Activated B cell treated with CpG ODN at 0.5 μM for 24 hours (primary cell): ENCODE measurements at regions not wholly inside any gene's neighbourhood (a gene's known extent, or its start where the extent isn't known, plus 50 kb on each side); places are given as distances from the start of the nearest gene placed in this dataset.

Source experiments
- ATAC-seq: fragments of 200-7000 bp; cut with Tn5 transposase; one replicate; pipeline ENCODE4 v1.10.0; 2021; ENCODE audit warnings: low read depth, mild to moderate bottlenecking, moderate library complexity
- CTCF ChIA-PET: fragments of 350-600 bp; sonication (Branson Sonifier 250); formaldehyde crosslinking; loops from one replicate; lab custom pipeline; 2021; ENCODE audit warnings: antibody characterized with exemption; lab: Charles Lee
- POLR2A ChIA-PET: fragments of 350-600 bp; sonication (Branson Sonifier 250); formaldehyde crosslinking; loops from one replicate; lab custom pipeline; 2021; ENCODE audit warnings: antibody characterized with exemption; lab: Charles Lee
- DNase-seq: peaks from one replicate; pipeline ENCODE4 v3.0.0; 2022
- H3K27ac Mint-ChIP-seq: one replicate; pipeline ENCODE4 v1.8.0; 2020; ENCODE audit warnings: mixed read lengths
- H3K27me3 Mint-ChIP-seq: one replicate; pipeline ENCODE4 v1.8.0; 2021; ENCODE audit warnings: mixed read lengths
- H3K36me3 Mint-ChIP-seq: one replicate; pipeline ENCODE4 v1.8.0; 2021; ENCODE audit warnings: low read depth, mixed read lengths
- H3K4me1 Mint-ChIP-seq: one replicate; pipeline ENCODE4 v1.8.0; 2021; ENCODE audit warnings: mixed read lengths
- H3K4me3 Mint-ChIP-seq: one replicate; pipeline ENCODE4 v1.8.0; 2020; ENCODE audit warnings: mild to moderate bottlenecking, mixed read lengths
- H3K9me3 Mint-ChIP-seq: one replicate; pipeline ENCODE4 v1.8.0; 2020; ENCODE audit warnings: mixed read lengths
- CTCF ChIP-seq: fragments of 200-600 bp; IDR thresholded peaks from one replicate; pipeline ENCODE4 v1.8.0; 2022; ENCODE audit warnings: antibody characterized with exemption, mild to moderate bottlenecking
- intact Hi-C: fragments of 100-400 bp; cut with micrococcal nuclease; formaldehyde crosslinking; loops from one replicate; pipeline ENCODE4 v1.15.1; 2024

DNA sequence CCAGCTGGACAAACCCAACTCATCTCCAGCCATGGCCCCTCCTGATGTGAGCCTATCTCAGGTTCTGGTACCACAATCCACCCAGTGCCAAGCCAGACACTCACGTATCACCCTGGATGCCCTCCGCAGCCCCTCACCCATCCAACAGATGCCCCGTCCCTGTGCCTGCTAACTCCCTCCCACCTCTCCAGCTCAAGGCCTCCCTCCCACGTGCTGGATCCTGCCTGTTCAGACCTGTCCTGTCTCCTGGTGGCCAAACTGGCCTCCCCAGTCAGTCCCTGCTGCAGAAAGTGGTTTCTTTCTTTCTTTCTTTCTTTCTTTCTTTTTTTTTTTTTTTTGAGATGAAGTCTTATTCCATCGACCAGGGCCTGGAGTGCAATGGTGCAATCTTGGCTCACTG is 86.2 kb downstream of the RRM2 start:
- Mint-ChIP-seq H3K4me3 (no peak overlapping the region), H3K36me3 (no peaks in the 10 kb centered on the region), H3K9me3 (no peaks in the 10 kb centered on the region), H3K27me3 (no peaks in the 10 kb centered on the region), H3K4me1 (no peaks in the 10 kb centered on the region), H3K27ac (no peak overlapping the region)
- TF ChIP-seq CTCF, result no peak
- ATAC-seq, result no peak
- POLR2A ChIA-PET, result no interaction called here
- no peak for DNase-seq
- CTCF ChIA-PET, result no interaction called here
- intact Hi-C loops, result no loop called here

DNA sequence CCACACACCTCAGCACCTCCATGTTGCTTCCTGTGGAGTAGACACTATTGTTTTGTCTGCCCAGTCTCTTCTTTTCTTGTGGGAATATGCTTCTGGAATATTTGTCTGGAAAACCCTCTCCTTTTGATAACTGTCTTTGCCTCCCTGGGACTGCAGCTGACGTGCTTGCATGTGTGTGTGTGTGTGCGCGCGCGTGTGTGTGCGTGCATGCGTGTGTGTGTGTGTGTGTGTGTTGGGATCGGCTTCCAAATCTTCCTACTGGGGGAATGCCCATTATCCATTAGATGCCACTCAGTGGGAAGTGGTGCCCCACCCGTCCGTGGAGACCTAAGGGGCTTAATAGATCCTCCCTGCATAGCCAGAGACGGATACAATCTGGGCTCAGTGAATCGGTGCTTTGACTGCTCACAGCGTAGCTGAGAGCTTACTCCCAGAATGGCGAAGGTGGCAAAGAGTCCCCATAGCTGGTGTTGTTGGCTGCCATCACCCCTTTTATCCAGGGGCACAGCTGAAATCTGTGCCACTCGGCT is 86.9 kb downstream of the RRM2 start:
- ATAC-seq (no peak), DNase-seq (no peak)
- POLR2A ChIA-PET, result no interaction called here
- Mint-ChIP-seq H3K36me3 (no peaks in the 10 kb centered on the region), H3K27ac (no peak overlapping the region), H3K4me3 (no peak overlapping the region), H3K4me1 (no peaks in the 10 kb centered on the region), H3K27me3 (no peaks in the 10 kb centered on the region), H3K9me3 (no peaks in the 10 kb centered on the region)
- CTCF ChIA-PET, result no interaction called here
- intact Hi-C loops, result no loop called here
- no peak for TF ChIP-seq CTCF

DNA sequence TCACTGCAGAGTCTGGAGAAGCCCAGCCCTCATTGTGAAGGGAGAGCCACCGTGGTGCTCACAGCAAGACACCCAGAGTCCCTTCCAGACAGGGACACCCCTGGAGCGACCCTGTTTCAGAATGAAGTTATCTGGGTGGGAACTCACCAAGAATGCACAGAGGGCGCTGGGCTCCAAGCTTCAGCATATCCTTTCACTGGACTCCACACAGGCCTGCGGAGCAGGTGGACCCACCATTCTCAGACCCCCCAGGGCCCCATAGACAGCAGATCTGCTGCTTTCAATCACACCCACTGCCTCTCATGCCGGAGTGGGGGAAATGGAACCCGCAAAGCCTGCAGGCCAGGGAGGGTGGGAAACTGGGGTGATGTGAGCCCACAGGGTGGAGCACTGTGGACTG is 87.8 kb downstream of the RRM2 start:
- Mint-ChIP-seq H3K9me3 (no peaks in the 10 kb centered on the region), H3K36me3 (no peaks in the 10 kb centered on the region), H3K4me3 (no peak overlapping the region), H3K27ac (no peak overlapping the region), H3K27me3 (no peaks in the 10 kb centered on the region), H3K4me1 (no peaks in the 10 kb centered on the region)
- no peak for ATAC-seq
- POLR2A ChIA-PET, result no interaction called here
- CTCF ChIA-PET, result no interaction called here
- intact Hi-C loops, result no loop called here
- no peak for DNase-seq
- TF ChIP-seq CTCF, result no peak

DNA sequence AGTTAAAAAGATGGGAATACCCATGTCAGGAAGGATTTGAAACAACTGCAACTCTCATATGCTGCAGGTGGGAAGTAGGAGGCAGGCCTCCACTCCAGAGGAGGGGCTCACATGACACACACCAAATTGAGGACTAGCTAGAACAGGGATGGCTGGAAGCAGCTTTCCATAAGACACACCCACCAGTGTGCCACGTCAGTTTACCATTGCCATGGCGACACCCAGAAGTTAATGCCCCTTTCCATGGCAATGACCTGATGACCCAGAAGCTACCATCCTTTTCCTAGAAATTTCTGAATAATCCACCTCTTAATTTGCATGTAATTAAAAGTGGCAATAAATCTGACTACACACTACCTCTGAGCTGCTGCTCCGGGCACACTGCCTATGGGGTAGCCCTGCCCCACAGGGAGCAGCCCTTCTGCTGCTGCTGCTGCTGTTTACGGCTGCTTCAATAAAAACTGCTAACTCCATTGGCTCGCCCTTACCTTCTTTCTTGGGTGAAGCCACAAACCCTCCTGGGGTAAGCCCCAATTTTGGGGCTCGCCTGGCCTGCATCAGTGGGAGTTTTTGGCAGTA is 89.4 kb downstream of the RRM2 start:
- ChIA-PET POLR2A (interaction anchor here (0.7 kb wide), 1 partner anchor 184 kb away, joined by 3 read pairs; no protein-coding TSS in a partner anchor), CTCF (no interaction called here)
- ATAC-seq (no peak), DNase-seq (no peak)
- Mint-ChIP-seq H3K4me3 (no peak overlapping the region), H3K9me3 (no peaks in the 10 kb centered on the region), H3K27me3 (no peaks in the 10 kb centered on the region), H3K27ac (no peak overlapping the region), H3K4me1 (no peaks in the 10 kb centered on the region), H3K36me3 (no peaks in the 10 kb centered on the region)
- no peak for TF ChIP-seq CTCF
- intact Hi-C loops, result no loop called here

GRCh38 chr2:10212827-10213226 is 89.9 kb upstream of the HPCAL1 start:
- no peak for ATAC-seq
- ChIA-PET POLR2A (interaction anchor here (0.7 kb wide), 1 partner anchor 27 kb away, joined by 5 read pairs; no protein-coding TSS in a partner anchor), CTCF (no interaction called here)
- Mint-ChIP-seq H3K27me3 (no peaks in the 10 kb centered on the region), H3K9me3 (no peaks in the 10 kb centered on the region), H3K36me3 (no peaks in the 10 kb centered on the region), H3K4me3 (no peak overlapping the region), H3K4me1 (no peaks in the 10 kb centered on the region), H3K27ac (no peak overlapping the region)
- no peak for TF ChIP-seq CTCF
- intact Hi-C loops, result no loop called here
- no peak for DNase-seq
